Sigmoid colon (tissue), 4 donors: ENCODE measurements at regions not wholly inside any gene's neighbourhood (a gene's known extent, or its start where the extent isn't known, plus 50 kb on each side); places are given as distances from the start of the nearest gene placed in this dataset.

ENCODE experiments used
- CTCF ChIP-seq, 4 experiments: fragments of 450-650 bp in 3 of 4; fragments of 200-600 bp in 1 of 4; IDR thresholded peaks; one replicate each; pipeline ENCODE4 v1.5.1; 2016 to 2019; ENCODE audit warnings: antibody characterized with exemption in 4 of 4, mild to moderate bottlenecking in 3 of 4, moderate library complexity in 2 of 4
- EP300 ChIP-seq, 4 donors: sonication (generic); formaldehyde crosslinking; IDR thresholded peaks; one replicate each; pipeline ENCODE4 v1.6.1; 2017; ENCODE audit warnings: antibody characterized with exemption in 4 of 4
- POLR2AphosphoS5 ChIP-seq, 4 donors: sonication (generic); formaldehyde crosslinking; IDR thresholded peaks; one replicate each; pipeline ENCODE4 v1.6.1; 2017; ENCODE audit warnings: antibody characterized with exemption in 4 of 4

- TF ChIP-seq POLR2AphosphoS5 (IDR thresholded peaks at IDR 0.05): no peak
- no peak for TF ChIP-seq CTCF (IDR thresholded peaks at IDR 0.05)
- TF ChIP-seq EP300 (IDR thresholded peaks at IDR 0.05): no peak
Measured at GRCh38 chr3:78076379-78076778, 1036.5 kb downstream of the ROBO2 start.
